Hematopoietic multipotent progenitor cell treated with erythropoietin and hydrocortisone succinate and interleukin-3 and kit ligand, for 15 days (in vitro differentiated cells): ENCODE measurements at regions not wholly inside any gene's neighbourhood (a gene's known extent, or its start where the extent isn't known, plus 50 kb on each side); places are given as distances from the start of the nearest gene placed in this dataset.
"Not testable (repeated sequence)": the region's sequence is repeated elsewhere in the genome, so short reads cannot be mapped to it uniquely, and the experiment has no call there.

ENCODE experiments used
- DNase-seq: peaks from one replicate; pipeline ENCODE4 v3.0.0-alpha.2; 2015; ENCODE audit warnings: low spot score

- DNase-seq = no peak
Measured at GRCh38 chr22:47549741-47550340, 787.4 kb downstream of the TBC1D22A start.

DNA sequence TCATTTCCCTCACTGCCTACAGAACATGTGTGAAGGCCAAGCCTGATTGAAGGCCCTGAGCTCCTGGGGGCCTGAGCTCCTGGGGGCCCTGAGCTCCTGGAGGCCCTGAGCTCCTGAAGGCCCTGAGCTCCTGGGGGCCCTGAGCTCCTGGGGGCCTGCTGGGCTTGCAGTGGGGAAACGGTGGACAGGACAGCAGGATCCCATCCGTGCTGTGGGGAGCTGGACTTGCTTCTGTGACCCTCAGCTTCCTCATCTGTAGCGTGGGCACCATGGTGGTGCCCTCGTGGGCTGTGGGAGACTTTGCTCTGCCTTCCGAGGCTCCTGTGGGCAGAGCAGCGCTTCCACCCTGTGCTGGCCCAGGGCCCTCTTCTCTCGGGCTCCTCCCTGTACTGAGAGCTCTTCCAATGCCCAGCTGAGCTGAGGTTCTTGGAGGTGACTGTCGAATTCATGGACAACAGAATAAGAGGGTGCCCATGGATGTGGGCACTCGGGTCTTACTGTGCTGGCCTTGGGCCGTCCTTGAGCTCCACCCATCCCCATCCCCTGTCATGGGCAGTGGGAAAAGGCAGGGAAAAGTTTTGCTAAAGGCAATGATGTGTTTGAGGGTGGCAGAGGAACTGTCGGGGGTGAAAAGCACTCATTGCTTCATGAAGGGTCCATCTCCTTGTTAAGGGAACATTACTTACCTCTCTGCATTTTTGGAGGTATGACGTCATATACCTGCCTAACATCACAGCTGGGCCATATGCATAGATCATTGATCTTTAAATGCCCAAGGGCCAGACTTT is 786.7 kb downstream of the TBC1D22A start:
- no peak for DNase-seq

DNA sequence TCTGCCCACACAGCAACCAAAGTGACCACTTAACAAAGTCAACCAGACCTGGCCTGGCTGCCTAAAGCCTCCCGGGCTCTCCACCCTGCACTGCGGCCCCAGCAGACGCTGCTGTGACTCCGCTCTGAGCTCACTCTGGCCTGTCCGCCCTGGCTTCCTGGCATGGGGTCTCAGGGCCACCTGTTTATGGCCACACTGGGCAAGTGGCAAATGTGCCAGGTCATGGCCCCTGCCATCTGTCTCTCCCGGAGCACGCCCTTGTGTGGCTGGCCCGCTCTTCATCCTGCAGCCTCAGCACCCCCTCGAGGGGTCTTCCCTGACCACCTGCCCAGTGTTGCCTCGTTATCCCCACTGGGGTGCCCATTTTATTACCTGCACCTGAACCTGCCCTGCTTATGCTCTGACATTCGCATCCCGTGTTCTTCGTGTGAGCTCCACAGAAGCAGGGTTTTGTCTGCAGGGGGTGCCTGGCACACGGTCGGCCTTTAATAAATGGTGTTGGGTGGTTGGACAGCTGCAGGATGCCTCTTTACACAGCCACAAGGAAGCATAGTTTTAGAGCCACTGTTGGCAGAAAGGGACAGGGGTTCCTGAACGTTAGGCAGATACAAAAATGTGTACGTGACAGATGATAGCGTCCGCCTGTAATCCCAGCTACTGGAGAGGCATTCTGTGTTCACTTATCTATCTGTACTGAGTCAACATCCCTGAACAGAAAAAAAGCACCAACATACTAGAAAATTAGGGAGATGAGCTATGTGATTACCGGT is 785.6 kb downstream of the TBC1D22A start:
- DNase-seq = no peak

GRCh38 chr22:47547239-47547661 is 784.8 kb downstream of the TBC1D22A start:
- no peak for DNase-seq

- no peak for DNase-seq
Measured at GRCh38 chr22:47544696-47545095, 782.2 kb downstream of the TBC1D22A start.

- no peak for DNase-seq
Measured at GRCh38 chr22:47543447-47543846, 781.0 kb downstream of the TBC1D22A start.

- no peak for DNase-seq
Measured at GRCh38 chr22:47540011-47540410, 777.6 kb downstream of the TBC1D22A start.

GRCh38 chr22:47539374-47539773 is 776.9 kb downstream of the TBC1D22A start:
- DNase-seq = no peak

DNA sequence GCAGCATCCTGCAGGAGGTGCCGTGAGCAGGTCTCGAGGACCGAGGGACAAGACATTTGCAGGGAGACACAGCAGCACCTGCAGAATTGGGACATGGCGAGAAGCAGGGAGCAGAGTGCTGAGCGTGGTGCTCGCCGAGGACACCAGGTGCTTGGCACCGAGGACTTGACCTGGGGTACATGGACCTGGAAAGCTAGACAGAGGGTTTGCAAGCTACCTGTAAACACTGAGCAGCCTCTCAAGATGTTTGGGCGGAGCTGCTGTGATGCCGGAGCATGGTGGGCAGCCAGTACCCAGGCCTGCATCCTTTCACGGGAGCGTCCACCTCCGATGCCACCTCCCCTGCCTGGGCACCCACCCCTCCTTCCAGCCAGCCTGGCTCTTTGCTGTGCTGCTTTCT is 773.2 kb downstream of the TBC1D22A start:
- no peak for DNase-seq

- DNase-seq = no peak
Measured at GRCh38 chr22:47534804-47535410, 772.5 kb downstream of the TBC1D22A start.

DNA sequence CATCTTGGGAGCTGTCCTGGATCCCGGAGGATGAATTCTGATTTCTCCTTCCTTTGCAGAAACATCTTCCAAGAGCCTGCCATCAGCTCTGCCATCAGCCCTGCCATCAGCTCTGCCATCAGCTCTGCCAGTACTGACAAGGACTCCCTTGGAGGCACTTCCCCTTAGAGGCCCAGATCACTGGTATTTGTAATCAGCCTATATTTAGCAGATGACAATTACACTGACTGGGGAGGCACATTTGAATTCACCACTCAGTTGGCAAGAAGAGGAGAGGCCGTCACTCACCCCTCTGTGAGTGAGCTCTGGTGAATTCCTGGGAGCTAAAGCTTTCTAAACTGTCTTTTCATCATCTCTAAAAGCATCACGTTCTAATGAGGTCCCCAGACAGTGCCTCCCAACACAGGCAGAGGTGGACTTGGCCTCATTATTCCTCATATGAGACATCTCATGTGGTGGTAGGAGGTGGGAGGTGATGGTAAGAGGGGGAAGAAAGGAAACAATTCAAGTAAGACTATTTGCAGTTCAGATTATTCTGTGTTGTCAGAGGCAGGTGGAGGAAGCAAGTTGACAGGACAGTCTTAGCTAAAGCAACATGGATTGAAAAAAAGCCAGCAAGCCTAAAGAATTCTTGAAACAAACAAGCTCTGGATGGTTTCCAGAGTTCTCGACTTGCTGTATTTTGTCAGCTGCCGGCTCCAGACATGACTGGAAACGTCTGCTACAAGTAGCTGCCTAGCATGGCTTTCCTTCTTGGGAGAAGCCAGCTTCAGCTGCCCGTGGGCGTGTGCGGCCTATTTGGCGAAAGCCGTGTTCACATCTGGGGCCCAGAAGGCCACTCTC is 771.7 kb downstream of the TBC1D22A start:
- DNase-seq = no peak

DNA sequence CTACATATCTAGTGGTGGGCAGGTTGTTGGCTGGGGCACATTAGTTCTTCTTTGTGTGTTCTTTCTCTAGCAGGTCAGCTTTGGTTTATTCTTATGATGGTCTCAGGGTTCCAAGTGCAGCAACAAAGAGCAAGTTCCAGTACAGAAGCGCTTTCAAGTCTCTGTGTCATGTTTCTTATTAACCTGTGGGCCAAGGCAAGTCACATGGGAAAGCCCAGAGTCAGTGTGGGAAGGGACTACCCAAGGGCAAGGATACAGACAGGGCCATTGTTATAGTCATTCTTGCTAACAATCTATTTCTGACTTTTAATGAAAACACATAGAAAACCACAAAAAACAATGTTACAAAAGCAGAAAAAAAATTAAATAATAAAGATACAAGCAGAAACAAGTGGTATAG is 754.6 kb downstream of the TBC1D22A start:
- no peak for DNase-seq

DNA sequence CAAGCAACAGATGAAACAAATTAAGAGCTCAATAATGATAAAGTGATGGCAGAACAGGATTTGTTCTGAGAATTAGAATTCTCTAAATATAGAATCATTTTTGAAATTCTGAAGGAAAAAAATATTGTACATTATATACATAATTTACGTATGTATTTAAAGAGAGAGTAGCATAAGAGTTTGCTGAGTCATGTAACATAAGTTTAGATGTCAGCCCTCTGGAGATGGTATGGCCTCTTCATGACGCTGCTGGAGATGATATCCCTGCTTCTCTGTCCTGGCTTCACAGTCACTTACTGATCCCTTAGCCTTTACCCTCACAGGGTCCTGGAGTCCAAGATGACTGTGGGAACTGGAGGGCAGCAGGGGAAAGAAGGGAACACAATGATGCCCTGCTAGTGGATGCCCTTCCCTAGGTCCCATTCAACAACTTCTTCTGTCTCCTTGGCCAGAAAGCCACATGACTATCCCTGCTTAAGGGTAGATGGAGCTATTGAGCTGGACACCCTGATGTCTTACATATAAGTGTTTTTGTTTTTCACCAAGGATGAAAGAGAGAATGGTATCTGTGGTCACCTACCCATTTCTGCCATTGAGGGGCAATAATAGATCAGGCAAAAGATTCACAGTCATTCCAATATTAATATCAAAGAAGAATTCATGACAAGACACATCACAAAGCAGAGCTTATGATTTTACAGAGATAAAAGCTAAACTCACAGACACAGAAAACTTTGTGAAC is 753.1 kb downstream of the TBC1D22A start:
- DNase-seq = no peak

DNA sequence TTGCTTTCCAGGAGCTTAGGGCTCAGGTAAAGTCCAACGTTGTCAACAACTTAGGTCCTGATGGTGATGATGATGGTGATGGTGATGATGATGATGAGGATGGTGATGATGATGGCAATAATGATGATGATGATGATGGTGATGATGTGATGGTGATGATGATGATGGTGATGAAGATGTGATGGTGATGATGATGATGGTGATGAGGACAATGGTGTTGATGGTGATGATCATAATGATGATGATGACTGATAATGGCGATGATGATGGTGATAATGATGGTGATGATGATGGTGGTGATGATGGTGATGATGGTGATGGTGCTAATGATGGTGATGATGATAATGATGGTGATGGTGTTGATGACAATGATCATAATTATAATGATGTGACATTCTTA is 750.2 kb downstream of the TBC1D22A start:
- no peak for DNase-seq

GRCh38 chr22:47504962-47505361 is 742.5 kb downstream of the TBC1D22A start:
- no peak for DNase-seq

- no peak for DNase-seq
Measured at GRCh38 chr22:47498969-47499495, 736.6 kb downstream of the TBC1D22A start.

GRCh38 chr22:47497666-47498065 is 735.2 kb downstream of the TBC1D22A start:
- no peak for DNase-seq

DNA sequence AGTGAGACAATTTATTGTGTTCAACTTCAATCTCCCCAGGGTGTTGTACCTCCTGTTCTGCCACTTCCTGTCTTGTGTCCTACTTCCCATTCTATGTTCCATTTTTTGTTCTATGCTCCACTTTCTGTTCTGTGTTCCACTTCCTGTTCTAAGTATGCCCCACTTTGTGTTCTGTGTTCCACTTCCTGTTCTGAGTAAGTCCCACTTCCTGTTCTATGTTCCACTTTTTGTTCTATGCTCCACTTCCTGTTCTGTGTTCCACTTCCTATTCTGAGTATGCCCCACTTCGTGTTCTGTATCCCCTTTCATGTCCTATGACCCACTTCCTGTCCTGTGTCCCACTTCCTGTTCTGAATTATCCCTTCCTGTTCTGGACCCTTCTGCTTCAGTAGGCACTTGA is 732.7 kb downstream of the TBC1D22A start:
- no peak for DNase-seq

DNA sequence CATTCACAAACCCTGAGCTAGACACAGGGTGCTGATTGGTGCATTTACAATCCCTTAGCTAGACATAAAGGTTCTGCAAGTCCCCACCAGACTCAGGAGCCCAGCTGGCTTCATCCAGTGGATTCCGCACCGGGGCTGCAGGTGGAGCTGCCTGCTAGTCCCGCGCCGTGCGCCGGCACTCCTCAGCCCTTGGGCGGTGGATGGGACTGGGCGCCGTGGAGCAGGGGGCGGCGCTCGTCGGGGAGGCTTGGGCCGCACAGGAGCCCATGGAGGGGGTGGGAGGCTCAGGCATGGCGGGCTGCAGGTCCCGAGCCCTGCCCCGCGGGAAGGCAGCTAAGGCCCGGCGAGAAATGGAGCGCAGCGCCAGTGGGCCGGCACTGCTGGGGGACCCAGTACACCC is 725.7 kb downstream of the TBC1D22A start:
- not testable (repeated sequence) for DNase-seq

GRCh38 chr22:47486569-47487312 is 724.3 kb downstream of the TBC1D22A start:
- no peak for DNase-seq
